IMR-90 (cell line): ENCODE measurements at regions not wholly inside any gene's neighbourhood (a gene's known extent, or its start where the extent isn't known, plus 50 kb on each side); places are given as distances from the start of the nearest gene placed in this dataset.

Experiments
- ATAC-seq: fragments of 200-7000 bp; cut with Tn5 transposase; 2 replicates; pipeline ENCODE4 v1.9.1; 2020; ENCODE audit warnings: low read depth, mild to moderate bottlenecking, moderate library complexity
- BruUV-seq: library from RNA; stranded (reverse); fragments of 400-500 nt; replicated peaks from 2 replicates; lab custom pipeline; 2021; lab: Mats Ljungman, UMichigan
- CTCF ChIA-PET: fragments of 300-600 bp; formaldehyde crosslinking; extraction: SDS; loops from one replicate; lab custom pipeline; 2021; ENCODE audit warnings: antibody characterized with exemption; lab: Yijun Ruan, JAX
- POLR2A ChIA-PET: fragments of 300-600 bp; sonication (Branson Sonifier 250); formaldehyde crosslinking; loops from one replicate; lab custom pipeline; 2022; ENCODE audit warnings: antibody characterized with exemption; ENCODE audit not compliant: unreplicated experiment; lab: Charles Lee
- DNase-seq: peaks from one replicate; pipeline ENCODE4 v3.0.0; 2013
- H2AFZ ChIP-seq: replicated peaks from 2 replicates; pipeline ENCODE3; 2013; ENCODE audit warnings: low read length, mild to moderate bottlenecking; ENCODE audit not compliant: poor library complexity
- H2AK5ac ChIP-seq: 2 replicates; pipeline ENCODE4 v1.6.1; 2013; ENCODE audit warnings: low read depth, low read length, inconsistent platforms
- H2AK9ac ChIP-seq: replicated peaks from 2 replicates; pipeline ENCODE3; 2013; ENCODE audit warnings: mild to moderate bottlenecking, low read depth, low read length, moderate library complexity; ENCODE audit not compliant: poor library complexity
- H2BK120ac ChIP-seq: 2 replicates; pipeline ENCODE4 v1.6.1; 2013; ENCODE audit warnings: low read depth, low read length, inconsistent platforms
- H2BK15ac ChIP-seq: 3 replicates; pipeline ENCODE4 v1.6.1; 2013; ENCODE audit warnings: low read depth, low read length, inconsistent platforms
- H2BK20ac ChIP-seq: 2 replicates; pipeline ENCODE4 v1.6.1; 2013; ENCODE audit warnings: low read depth, mild to moderate bottlenecking, inconsistent platforms, low read length, moderate library complexity
- H2BK5ac ChIP-seq: 2 replicates; pipeline ENCODE4 v1.6.1; 2013; ENCODE audit warnings: mild to moderate bottlenecking, low read depth, low read length, inconsistent platforms; ENCODE audit not compliant: poor library complexity, severe bottlenecking
- H3K14ac ChIP-seq: replicated peaks from 2 replicates; pipeline ENCODE4 v1.6.1; 2013; ENCODE audit warnings: low read depth, low read length, inconsistent platforms
- H3K18ac ChIP-seq: 2 replicates; pipeline ENCODE4 v1.6.1; 2013; ENCODE audit warnings: low read depth, low read length, control low read depth
- H3K23ac ChIP-seq: 2 replicates; pipeline ENCODE4 v1.6.1; 2013; ENCODE audit warnings: low read depth, low read length, inconsistent platforms
- H3K27ac ChIP-seq: 2 replicates; pipeline ENCODE4 v1.5.1; 2013; ENCODE audit warnings: mild to moderate bottlenecking, control low read depth, low read length; ENCODE audit not compliant: insufficient read depth
- H3K27me3 ChIP-seq: 2 replicates; pipeline ENCODE4 v1.6.1; 2013; ENCODE audit warnings: low read length; ENCODE audit not compliant: control insufficient read depth, insufficient read depth
- H3K36me3 ChIP-seq: 2 replicates; pipeline ENCODE4 v1.6.1; 2013; ENCODE audit warnings: low read length, mixed read lengths; ENCODE audit not compliant: control insufficient read depth, insufficient read depth
- H3K4ac ChIP-seq: 2 replicates; pipeline ENCODE4 v1.6.1; 2013; ENCODE audit warnings: low read depth, low read length, inconsistent platforms
- H3K4me1 ChIP-seq: 2 replicates; pipeline ENCODE4 v1.6.1; 2013; ENCODE audit warnings: low read length, mixed read lengths; ENCODE audit not compliant: control insufficient read depth, insufficient read depth
- H3K4me2 ChIP-seq: 2 replicates; pipeline ENCODE4 v1.6.1; 2013; ENCODE audit warnings: low read depth, mild to moderate bottlenecking, control low read depth, low read length, moderate library complexity
- H3K4me3 ChIP-seq: 2 replicates; pipeline ENCODE4 v1.5.1; 2013; ENCODE audit warnings: low read depth, mild to moderate bottlenecking, control low read depth, low read length, moderate library complexity; ENCODE audit not compliant: insufficient read depth
- H3K56ac ChIP-seq: 2 replicates; pipeline ENCODE4 v1.6.1; 2013; ENCODE audit warnings: low read length, inconsistent platforms; ENCODE audit not compliant: insufficient read depth; ENCODE audit errors: extremely low read depth
- H3K79me1 ChIP-seq, 2 experiments: 2 replicates each; pipeline ENCODE4 v1.6.1; 2013; ENCODE audit warnings: low read length in 2 of 2, inconsistent platforms in 1 of 2, low read depth in 1 of 2
- H3K9ac ChIP-seq: 2 replicates; pipeline ENCODE4 v1.6.1; 2013; ENCODE audit warnings: low read depth, low read length, control low read depth
- H3K9me1 ChIP-seq: 2 replicates; pipeline ENCODE4 v1.6.1; 2013; ENCODE audit warnings: low read length, inconsistent platforms; ENCODE audit not compliant: insufficient read depth
- H3K9me3 ChIP-seq: 2 replicates; pipeline ENCODE4 v1.6.1; 2013; ENCODE audit warnings: low read length; ENCODE audit not compliant: control insufficient read depth, insufficient read depth
- H4K20me1 ChIP-seq: 2 replicates; pipeline ENCODE4 v1.6.1; 2013; ENCODE audit warnings: low read length, inconsistent platforms; ENCODE audit not compliant: insufficient read depth
- H4K5ac ChIP-seq: 2 replicates; pipeline ENCODE4 v1.6.1; 2013; ENCODE audit warnings: mild to moderate bottlenecking, low read depth, low read length, control low read depth
- H4K8ac ChIP-seq, 2 experiments: 2 replicates each; pipeline ENCODE4 v1.6.1; 2013; ENCODE audit warnings: low read depth in 2 of 2, low read length in 2 of 2, control low read depth in 1 of 2, inconsistent platforms in 1 of 2
- H4K91ac ChIP-seq: 2 replicates; pipeline ENCODE4 v1.6.1; 2013; ENCODE audit warnings: low read depth, low read length, inconsistent platforms; ENCODE audit not compliant: insufficient read depth
- BHLHE40 ChIP-seq: fragments of 150-350 bp; IDR thresholded peaks from 2 replicates; pipeline ENCODE4 v1.6.1; 2016; ENCODE audit warnings: mild to moderate bottlenecking, low read depth, low read length
- CEBPB ChIP-seq: IDR thresholded peaks from 2 replicates; pipeline ENCODE4 v1.6.1; 2012; ENCODE audit warnings: low read depth, low read length, improper control_type of control experiment
- CHD1 ChIP-seq: IDR thresholded peaks from 2 replicates; pipeline ENCODE4 v1.6.1; 2012; ENCODE audit warnings: low read depth, low read length, improper control_type of control experiment
- CTCF ChIP-seq: conservative IDR thresholded peaks from 2 replicates; pipeline ENCODE4 v1.5.1; 2012; ENCODE audit warnings: mild to moderate bottlenecking, low read depth, low read length, improper control_type of control experiment
- FOS ChIP-seq: fragments of 150-350 bp; IDR thresholded peaks from 2 replicates; pipeline ENCODE4 v1.6.1; 2016; ENCODE audit warnings: low read depth, low read length
- MAFK ChIP-seq: IDR thresholded peaks from 2 replicates; pipeline ENCODE4 v1.6.1; 2012; ENCODE audit warnings: low read depth, low read length, improper control_type of control experiment
- MAZ ChIP-seq: IDR thresholded peaks from 2 replicates; pipeline ENCODE4 v1.6.1; 2012; ENCODE audit warnings: low read depth, mild to moderate bottlenecking, low read length, improper control_type of control experiment, moderate library complexity, borderline replicate concordance
- MXI1 ChIP-seq: IDR thresholded peaks from 2 replicates; pipeline ENCODE4 v1.6.1; 2012; ENCODE audit warnings: low read depth, mild to moderate bottlenecking, low read length, moderate library complexity, borderline replicate concordance
- POLR2A ChIP-seq: IDR thresholded peaks from 2 replicates; pipeline ENCODE4 v1.6.1; 2012; ENCODE audit warnings: mild to moderate bottlenecking, low read depth, low read length
- RAD21 ChIP-seq: IDR thresholded peaks from 2 replicates; pipeline ENCODE4 v1.6.1; 2012; ENCODE audit warnings: low read length, improper control_type of control experiment
- RCOR1 ChIP-seq: IDR thresholded peaks from 2 replicates; pipeline ENCODE4 v1.6.1; 2012; ENCODE audit warnings: mild to moderate bottlenecking, low read length, improper control_type of control experiment; ENCODE audit not compliant: insufficient replicate concordance
- RFX5 ChIP-seq: IDR thresholded peaks from 2 replicates; pipeline ENCODE4 v1.8.0; 2012; ENCODE audit warnings: low read depth, mild to moderate bottlenecking, low read length, moderate library complexity
- SMC3 ChIP-seq: fragments of 150-350 bp; IDR thresholded peaks from 2 replicates; pipeline ENCODE4 v1.6.1; 2016; ENCODE audit warnings: low read depth, mild to moderate bottlenecking, antibody characterized with exemption, low read length, moderate library complexity
- WGBS, 2 experiments: methylation state at CpG; one replicate each; pipeline versions ENCODE4 v1.1.5 to v1.1.7; 2013; ENCODE audit warnings: missing lambda C conversion rate in 2 of 2; ENCODE audit not compliant: insufficient read length in 1 of 2; ENCODE audit errors: extremely low coverage in 2 of 2; 5-methylcytosine and 5-hydroxymethylcytosine counted together
- dilution Hi-C: fragments of 300-500 bp; cut with HindIII; formaldehyde crosslinking; loops from one replicate; pipeline ENCODE4 v1.14.3; 2018; ENCODE audit warnings: low sequenced_read_pairs; ENCODE audit not compliant: unreplicated experiment
- in situ Hi-C: fragments of 300-500 bp; cut with MboI; formaldehyde crosslinking; loops from 3 replicates; pipeline ENCODE4 v1.14.3; 2019; ENCODE audit warnings: low sequenced_read_pairs, inconsistent platforms, mixed read lengths
- intact Hi-C: fragments of 100-400 bp; cut with micrococcal nuclease; formaldehyde crosslinking; loops from 2 replicates; pipeline ENCODE4 v1.10.0; 2022
- TF ChIP-seq, protein P1 (sequence below): fragments of 150-350 bp; IDR thresholded peaks from 2 replicates; pipeline ENCODE4 v1.6.1; 2017; ENCODE audit warnings: mild to moderate bottlenecking, antibody characterized with exemption, low read length, low read depth
- TF ChIP-seq, protein P2 (sequence below): fragments of 150-350 bp; IDR thresholded peaks from 2 replicates; pipeline ENCODE4 v1.6.1; 2016; ENCODE audit warnings: low read depth, mild to moderate bottlenecking, low read length, moderate library complexity, borderline replicate concordance

DNA sequence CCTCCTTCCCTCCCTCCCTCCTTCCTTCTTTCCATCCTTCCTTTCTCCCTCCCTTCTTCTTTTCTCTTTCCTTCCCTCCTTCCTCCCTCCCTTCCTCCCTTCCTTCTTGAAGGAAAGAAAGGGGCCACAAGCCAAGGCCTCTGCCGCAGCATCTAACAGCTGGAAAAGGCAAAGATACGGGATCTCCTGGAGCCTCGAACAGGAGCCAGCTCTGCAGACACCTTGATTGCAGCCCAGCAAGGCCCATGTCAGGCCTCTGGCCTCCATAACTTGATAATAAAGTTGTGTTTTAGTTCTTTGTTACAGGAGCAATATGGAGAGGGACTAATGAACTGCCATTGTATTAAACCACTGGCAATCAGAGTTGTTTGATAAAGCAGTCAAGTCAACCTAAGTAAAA, 348.9 kb upstream of the B3GAT1 start:
- Histone ChIP-seq H2BK15ac (no peak overlapping the region), H4K91ac (no peak overlapping the region), H3K36me3 (no peaks in the 10 kb centered on the region), H2AK5ac (no peak overlapping the region), H3K9me3 (peaks cover 44% of the 10 kb centered on the region), H3K79me1 (no peaks in the 10 kb centered on the region), H4K20me1 (no peaks in the 10 kb centered on the region), H3K27me3 (no peaks in the 10 kb centered on the region), H2AFZ (no peak overlapping the region), H2BK20ac (no peak overlapping the region), H3K4me1 (no peaks in the 10 kb centered on the region), H3K9me1 (no peaks in the 10 kb centered on the region), H2BK5ac (no peak overlapping the region), H3K56ac (no peak overlapping the region), H2BK120ac (no peak overlapping the region), H2AK9ac (no peak overlapping the region), H3K9ac (no peak overlapping the region), H3K14ac (no peak overlapping the region), H3K23ac (no peak overlapping the region), H4K8ac (no peak overlapping the region), H3K27ac (no peak overlapping the region), H4K5ac (no peak overlapping the region), H3K4ac (no peak overlapping the region), H3K18ac (no peak overlapping the region), H3K4me3 (no peak overlapping the region), H3K4me2 (no peak overlapping the region)
- no CpG with 5 or more reads among the region's 3 CpGs for WGBS, 2 experiments
- dilution Hi-C loops = no loop called here
- intact Hi-C loops = no loop called here
- TF ChIP-seq MAFK (no peak), MAZ (no peak), FOS (no peak), SMC3 (no peak), MXI1 (no peak), RFX5 (no peak), BHLHE40 (no peak), POLR2A (no peak), CEBPB (no peak), CTCF (no peak), CHD1 (no peak), RCOR1 (no peak), RAD21 (no peak)
- TF ChIP-seq, protein P1, sequence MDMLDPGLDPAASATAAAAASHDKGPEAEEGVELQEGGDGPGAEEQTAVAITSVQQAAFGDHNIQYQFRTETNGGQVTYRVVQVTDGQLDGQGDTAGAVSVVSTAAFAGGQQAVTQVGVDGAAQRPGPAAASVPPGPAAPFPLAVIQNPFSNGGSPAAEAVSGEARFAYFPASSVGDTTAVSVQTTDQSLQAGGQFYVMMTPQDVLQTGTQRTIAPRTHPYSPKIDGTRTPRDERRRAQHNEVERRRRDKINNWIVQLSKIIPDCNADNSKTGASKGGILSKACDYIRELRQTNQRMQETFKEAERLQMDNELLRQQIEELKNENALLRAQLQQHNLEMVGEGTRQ = no peak
- TF ChIP-seq, protein P2, sequence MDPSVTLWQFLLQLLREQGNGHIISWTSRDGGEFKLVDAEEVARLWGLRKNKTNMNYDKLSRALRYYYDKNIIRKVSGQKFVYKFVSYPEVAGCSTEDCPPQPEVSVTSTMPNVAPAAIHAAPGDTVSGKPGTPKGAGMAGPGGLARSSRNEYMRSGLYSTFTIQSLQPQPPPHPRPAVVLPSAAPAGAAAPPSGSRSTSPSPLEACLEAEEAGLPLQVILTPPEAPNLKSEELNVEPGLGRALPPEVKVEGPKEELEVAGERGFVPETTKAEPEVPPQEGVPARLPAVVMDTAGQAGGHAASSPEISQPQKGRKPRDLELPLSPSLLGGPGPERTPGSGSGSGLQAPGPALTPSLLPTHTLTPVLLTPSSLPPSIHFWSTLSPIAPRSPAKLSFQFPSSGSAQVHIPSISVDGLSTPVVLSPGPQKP = no peak
- POLR2A ChIA-PET = no interaction called here
- in situ Hi-C loops = no loop called here
- DNase-seq = no peak
- no TSS peak for BruUV-seq
- CTCF ChIA-PET = no interaction called here
- no peak for ATAC-seq
